MV-4-11 (cell line): ENCODE measurements at regions not wholly inside any gene's neighbourhood (a gene's known extent, or its start where the extent isn't known, plus 50 kb on each side); places are given as distances from the start of the nearest gene placed in this dataset.
A peak's percentile ranks its signal among the peaks of the same experiment; 100 is the strongest.
"Not testable (repeated sequence)": the region's sequence is repeated elsewhere in the genome, so short reads cannot be mapped to it uniquely, and the experiment has no call there.

Experiments
- DNase-seq: peaks from one replicate; lab custom pipeline; 2025; lab: John Stamatoyannopoulos, UW

- not testable (repeated sequence) for DNase-seq
Observed at GRCh38 chr4:102210806-102211205, 134.5 kb downstream of the SLC39A8 start.

DNA sequence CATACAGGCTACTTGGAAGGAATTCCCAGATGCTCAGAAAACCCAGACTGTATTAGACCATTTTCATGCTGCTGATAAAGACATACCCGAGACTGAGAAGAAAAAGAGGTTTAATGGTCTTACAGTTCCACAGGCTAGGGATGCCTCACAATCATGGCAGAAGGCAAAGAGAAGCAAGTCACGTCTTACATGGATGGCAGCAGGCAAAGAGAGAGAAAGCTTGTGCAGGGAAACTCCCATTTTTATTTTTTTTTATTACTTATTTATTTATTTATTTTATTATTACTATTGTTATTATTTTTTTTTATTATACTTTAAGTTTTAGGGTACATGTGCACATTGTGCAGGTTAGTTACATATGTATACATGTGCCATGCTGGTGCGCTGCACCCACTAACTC is 140.6 kb downstream of the SLC39A8 start:
- not testable (repeated sequence) for DNase-seq

DNA sequence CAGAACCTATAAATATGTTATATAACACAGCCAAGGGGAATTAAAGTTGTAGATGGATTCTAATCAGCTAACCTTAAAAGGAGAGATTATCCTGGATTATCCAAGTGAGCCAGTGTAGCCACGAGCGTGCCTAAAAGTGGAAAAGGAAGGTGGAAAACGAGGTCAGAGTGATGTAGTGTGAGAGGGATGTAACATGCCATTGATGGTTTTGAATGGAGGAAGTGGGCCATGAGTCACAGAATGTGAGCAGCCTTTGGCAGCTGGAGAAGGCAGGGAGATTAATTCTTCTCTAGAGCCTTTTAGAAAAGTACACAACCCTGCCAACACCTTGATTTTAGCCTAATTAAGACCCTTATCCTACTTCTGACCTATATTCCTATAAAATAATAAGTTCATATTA is 149.1 kb downstream of the SLC39A8 start:
- DNase-seq = peak; percentile 77

GRCh38 chr4:102193145-102193544 is 152.1 kb downstream of the SLC39A8 start:
- DNase-seq = peak; percentile 26

DNA sequence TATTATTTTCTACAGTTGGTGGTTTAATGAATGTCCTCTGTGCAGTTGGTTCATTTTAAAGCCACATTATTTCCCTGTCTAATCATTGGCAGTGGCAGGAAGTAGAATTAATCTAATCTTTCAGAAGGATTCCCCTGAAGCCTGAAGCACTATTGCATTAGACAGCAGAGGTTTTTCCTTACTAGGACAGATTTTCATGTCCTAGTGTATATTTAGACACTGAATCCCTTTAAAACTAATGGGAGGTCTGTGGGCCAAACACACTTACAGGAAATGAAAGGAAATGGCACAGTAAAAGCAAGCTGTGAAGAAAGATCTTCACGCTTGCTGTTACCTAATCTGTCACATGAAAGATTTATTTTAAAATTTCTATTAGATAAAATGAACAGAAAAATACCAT is 165.2 kb downstream of the SLC39A8 start:
- no peak for DNase-seq

GRCh38 chr4:102174719-102175189 is 170.5 kb downstream of the SLC39A8 start:
- no peak for DNase-seq

DNA sequence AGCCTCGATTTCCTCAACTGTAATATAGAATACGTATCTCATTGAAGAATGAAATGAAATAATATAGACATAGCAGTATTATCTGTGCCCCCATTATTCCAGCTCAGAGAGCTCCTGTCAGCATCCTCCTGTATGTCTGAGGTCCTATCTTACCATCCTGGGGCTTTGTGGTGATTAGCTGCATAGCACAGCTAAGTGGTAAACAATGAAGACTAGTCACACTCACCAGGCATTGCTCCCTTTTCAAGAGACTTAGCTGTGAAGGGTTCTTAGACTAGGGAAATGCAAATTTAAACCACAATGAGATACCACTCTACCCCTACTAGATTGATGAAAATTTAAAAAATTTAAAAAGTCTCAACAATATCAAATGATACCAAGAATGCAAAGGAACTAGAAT is 172.9 kb downstream of the SLC39A8 start:
- no peak for DNase-seq

DNA sequence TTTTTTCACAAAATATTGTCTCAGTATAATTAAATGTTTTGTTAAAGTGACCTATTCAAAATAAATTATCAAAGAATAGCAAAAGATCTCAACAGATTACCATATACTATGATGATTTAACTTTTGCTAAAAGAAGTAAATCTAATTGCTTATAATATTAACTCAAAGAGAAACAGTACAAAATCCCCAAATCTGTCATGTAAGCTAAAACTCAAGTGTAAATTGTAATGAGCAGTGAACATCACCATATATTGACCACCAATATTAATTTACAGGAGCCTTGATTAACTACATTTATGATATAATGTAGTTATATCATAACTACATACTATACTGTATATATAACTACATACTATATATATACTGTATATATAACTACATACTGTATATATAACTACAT is 174.4 kb downstream of the SLC39A8 start:
- no peak for DNase-seq

GRCh38 chr4:102169345-102169744 is 175.9 kb downstream of the SLC39A8 start:
- no peak for DNase-seq

GRCh38 chr4:102168580-102168979 is 176.7 kb downstream of the SLC39A8 start:
- DNase-seq = no peak

- DNase-seq = no peak
Observed at GRCh38 chr4:102165584-102165983, 179.7 kb downstream of the SLC39A8 start.

DNA sequence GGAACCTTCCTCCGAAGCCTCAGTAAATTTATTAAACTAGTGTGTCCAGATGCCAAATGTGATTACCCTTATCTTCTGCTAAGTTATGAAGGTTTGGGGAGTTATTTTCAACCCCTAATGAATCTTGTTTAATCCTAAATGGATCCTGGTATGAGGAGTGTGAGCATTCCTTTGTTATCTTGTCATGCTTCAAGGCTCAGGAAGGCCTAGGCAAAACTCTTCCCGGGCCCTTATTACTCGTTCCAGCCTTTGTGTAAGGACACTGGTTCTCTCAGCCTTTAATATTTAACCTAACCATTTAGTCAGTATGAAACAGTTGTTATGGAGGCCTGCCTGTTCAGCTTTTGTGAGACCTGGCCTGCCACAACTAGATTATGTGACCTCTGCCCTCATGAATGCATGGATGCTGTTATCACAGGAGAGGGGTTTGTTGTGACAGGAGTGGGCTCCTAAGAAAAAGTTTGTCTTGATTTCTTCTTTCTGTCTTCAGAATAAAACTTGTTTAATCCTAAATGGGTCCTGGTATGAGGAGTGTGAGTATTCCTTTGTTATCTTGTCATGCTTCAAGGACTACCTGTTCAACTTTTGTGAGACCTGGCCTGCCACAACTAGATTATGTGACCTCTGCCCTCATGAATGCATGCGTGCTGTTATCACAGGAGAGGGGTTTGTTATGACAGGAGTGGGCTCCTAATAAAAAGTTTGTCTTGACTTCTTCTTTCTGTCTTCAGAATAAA is 181.7 kb downstream of the SLC39A8 start:
- DNase-seq = no peak

DNA sequence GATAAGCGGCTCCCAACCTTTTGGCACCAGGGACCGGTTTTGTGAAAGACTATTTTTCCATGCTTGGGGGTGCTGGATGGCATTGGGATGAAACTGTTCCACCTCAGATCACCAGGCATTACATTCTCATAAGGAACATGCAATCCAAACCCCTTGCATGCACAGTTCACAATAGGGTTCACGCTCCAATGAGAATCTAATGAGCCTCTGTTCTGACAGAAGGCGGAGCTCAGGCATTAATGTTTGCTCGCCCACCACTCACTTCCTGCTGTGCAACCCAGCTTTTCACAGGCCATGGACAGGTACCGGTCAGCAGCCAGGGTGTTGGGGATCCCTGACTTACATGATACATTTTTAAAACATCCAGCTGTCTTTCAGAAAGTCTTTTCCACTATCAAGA is 187.3 kb downstream of the SLC39A8 start:
- no peak for DNase-seq

DNA sequence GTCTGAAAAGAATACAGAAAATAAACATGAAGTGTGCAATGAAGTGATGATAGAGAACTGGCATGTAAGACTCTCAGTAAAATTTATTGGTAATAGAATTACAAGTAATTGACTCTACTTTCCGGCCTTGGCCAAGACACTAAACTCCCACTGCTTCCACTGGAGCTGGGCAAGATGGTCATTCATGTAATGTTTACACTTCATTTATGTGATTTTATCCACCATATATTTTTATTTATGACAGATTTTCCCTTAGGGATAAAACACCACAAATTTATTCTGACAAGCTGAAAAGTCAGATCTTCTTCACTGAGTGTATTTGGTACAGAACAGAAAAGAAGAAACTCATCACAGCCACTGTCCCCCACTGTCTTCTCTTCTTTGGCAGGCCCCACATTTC is 191.9 kb downstream of the SLC39A8 start:
- DNase-seq = no peak

GRCh38 chr4:102151696-102152095 is 193.6 kb downstream of the SLC39A8 start:
- no peak for DNase-seq

DNA sequence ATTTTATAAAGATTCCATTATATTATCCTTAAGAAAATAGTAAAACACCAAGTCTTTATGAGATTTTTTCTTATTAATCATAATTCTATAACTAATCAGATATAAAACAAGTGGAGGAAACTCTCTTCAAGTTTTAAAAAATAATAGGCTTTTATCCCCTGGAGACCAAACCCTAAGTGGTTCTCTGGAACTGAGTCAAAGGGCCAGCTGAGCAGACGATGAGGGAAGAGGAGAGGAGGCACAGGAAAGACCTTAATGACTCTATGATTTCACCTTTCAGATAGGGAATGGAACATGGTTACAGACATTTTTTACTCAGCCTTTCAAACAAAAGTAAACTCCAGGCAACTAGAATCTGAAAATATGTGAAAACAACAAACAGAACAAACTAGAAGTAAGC is 201.8 kb downstream of the SLC39A8 start:
- DNase-seq = no peak

- DNase-seq = no peak
Observed at GRCh38 chr4:102141842-102142241, 203.4 kb downstream of the SLC39A8 start.

DNA sequence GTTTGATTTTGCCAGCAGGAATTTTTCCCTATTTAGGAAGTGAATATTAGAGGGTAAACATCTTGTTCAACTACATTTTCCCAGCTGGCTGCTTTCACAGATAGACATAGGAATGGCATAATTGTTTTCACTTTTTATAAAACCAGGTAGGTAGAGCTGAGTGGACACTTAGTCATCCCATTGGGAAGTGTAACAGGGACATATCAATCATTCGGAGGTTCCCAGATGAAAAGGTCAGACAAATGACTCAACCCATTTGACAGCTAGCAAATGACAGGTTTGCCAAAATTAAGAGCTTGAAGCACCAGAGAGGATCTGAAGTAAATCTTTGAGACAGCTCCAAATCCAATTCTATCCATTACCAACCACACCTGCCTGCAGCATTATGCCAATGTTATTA is 205.3 kb downstream of the SLC39A8 start:
- DNase-seq = no peak

DNA sequence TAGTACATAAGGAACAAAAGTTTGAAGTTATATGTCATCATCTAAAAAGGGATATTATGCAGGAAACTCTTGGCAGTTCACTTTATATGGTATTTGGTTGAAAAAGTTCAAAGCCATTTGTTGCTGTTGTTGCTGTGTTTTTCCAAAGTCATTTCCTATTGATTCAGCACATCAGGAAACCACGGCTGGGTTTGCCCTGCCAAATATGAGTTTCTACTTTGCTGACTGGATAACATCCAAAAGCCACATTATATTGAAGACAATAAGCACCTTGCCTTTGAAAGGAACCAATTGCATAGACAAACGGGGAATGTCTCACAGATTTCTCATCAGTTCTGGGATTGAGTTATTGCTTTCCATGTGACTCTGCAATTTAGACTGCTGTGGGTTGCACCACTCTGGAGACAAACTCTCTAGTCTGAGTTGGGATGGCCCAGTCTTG is 206.1 kb downstream of the SLC39A8 start:
- DNase-seq = no peak

DNA sequence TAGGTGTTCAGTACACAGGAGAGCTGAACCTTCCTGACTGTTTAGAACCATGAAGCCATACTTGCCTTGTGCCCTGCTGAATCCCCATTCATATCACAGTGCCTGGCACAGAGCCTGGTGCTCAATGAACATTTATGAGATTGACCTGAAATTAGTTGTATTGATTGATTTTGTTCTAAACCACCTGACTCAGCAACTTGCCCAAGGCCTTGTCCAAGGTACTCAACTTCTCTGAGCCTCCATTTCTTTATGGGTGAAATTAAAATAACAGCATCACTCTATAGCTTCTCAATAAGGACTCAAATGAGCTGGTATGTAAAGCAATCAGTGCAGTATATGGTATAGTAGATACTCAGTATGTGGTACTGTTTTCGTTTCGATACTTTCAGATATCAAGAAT is 208.1 kb downstream of the SLC39A8 start:
- DNase-seq = no peak

- no peak for DNase-seq
Observed at GRCh38 chr4:102129810-102130209, 215.5 kb downstream of the SLC39A8 start.
